UCSD-AML1 (cell line): ENCODE measurements at regions not wholly inside any gene's neighbourhood (a gene's known extent, or its start where the extent isn't known, plus 50 kb on each side); places are given as distances from the start of the nearest gene placed in this dataset.

Experiments
- DNase-seq: peaks from one replicate; lab custom pipeline; 2025; ENCODE audit not compliant: unreplicated experiment; lab: John Stamatoyannopoulos, UW

DNA sequence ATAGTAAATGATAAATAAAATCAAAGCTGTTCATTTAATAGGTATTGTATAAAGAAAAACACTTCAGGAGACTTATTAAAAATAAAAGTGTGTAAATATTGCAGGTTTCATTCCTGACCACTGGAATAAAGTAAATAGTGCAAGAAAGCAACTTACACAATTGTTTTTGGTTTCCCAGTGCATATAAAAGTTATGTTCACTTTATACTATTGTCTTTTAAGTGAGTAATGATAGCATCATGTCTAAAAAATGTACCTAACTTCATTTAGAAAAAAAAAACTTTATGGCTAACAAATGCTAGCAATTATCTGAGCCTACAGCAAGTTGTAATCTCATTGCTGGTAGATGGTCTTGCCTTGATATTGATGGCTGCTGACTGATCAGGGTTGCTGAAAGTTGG is 726.6 kb upstream of the POU3F2 start:
- no peak for DNase-seq

GRCh38 chr6:98116455-98116854 is 717.9 kb upstream of the POU3F2 start:
- no peak for DNase-seq

GRCh38 chr6:98117068-98117467 is 717.3 kb upstream of the POU3F2 start:
- DNase-seq = no peak

DNA sequence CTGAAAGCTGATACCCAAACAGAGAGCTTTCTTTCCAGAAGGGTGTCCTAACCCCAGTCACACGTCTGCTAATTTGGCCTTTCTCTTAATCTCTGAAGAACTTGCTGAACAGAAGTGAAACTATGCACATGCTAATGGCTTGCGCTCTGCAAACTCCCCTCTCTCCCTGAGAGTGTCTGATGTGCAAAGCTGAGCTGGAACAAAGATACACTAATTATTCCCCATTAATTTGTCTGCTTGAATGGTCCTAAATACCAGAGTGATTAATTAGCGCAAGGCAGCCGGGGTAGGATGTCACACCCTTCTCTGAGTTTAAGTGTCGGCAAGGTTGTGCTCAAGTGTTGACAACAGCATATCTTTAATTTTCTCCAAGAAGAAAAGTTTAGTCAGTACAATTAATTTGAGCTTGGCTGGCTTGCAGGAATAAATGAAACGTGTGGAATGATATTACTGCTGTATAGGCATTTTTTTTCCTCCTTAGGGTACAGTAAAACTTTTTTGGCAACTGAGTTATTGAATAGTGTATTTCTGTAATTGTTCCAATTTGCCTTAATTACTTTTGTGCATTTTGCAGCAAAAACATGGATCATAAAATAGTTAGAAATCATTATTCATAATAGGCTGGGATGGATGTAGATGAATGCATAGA is 715.9 kb upstream of the POU3F2 start:
- no peak for DNase-seq

DNA sequence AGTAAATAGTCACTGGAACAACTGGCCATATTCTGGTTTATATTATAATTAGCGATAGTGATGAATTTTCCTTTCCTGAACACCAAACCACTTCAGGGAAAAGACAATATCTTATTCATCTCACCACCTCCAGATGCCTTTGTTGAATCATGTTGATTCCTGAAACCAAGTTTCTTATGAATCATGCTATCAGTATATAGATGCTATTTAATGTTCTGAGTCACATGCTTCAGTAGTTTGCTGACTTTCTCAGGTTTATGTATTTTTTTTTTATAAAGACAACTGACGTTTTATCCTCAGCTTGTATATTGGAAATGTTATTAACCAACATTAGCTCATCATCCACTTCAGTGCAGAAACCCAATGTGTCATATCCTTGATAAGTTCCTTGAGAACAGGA is 710.2 kb upstream of the POU3F2 start:
- no peak for DNase-seq

DNA sequence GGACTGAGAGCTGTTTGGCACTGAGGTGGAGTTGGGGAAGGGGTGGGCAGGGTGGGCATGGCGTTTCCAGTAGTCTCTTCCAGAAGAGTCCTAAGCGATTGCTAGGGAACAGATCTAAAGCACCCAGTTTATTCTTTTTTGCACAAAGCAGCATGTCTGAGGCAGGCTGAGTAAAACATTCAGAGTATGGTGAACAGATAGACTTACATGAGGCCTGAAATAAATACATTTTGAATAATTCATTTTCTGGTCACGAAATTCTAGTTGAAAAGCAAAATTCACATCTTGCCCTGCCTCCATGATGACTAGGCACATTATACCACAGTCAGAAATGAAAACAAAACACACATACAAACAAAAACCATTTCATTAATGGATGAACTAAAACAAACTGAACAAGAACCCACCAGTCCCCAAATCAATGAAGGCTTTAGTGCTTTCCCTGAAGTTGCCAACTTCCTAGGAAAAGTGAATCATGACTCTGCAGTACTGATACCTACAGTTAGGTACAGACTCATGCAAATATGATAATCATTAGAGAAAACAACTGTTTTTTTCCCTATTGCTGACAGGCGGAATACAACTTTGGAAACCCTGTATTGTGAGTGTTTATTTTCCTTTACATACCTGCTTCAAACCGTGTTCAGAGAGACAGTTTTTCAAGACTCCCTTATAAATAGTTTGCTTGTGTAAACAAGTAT is 702.9 kb upstream of the POU3F2 start:
- DNase-seq = no peak

DNA sequence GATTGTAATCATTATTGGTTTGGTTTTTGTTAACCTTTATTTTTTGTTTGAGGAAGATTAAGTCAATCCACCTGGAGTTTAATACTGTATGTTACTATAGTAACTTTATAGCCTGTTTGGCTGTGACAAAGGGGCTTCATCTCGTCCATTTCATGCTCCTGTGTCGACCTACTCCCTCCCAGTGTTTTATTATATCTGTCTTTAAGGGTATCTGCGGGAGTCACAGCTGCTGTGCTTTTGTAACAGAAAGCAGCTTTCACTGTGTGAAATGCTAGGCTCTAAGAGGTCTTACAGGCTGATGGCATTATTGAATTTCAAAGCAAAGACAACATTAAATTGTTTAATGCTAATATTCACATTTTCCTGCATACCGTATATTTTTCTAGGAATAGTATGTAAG is 698.0 kb upstream of the POU3F2 start:
- no peak for DNase-seq

DNA sequence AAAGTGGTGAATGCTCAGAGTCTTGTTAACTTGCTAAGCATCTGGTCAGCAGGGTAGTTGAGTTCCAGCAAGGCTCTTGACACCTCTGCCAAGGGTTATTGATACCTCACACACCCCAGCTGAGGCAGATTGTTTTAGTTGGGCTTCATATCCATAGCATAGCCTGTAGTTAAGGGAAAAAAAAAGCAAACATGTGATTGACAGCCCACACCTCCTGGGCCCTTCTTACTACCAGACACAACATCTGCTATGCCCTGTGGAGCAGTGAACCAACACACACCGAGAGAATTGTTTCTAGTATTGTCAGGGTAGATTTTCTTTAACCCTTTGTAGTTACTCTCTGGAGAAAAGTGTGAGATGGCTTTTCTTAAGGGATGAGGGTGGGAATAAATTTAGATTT is 697.0 kb upstream of the POU3F2 start:
- no peak for DNase-seq

DNA sequence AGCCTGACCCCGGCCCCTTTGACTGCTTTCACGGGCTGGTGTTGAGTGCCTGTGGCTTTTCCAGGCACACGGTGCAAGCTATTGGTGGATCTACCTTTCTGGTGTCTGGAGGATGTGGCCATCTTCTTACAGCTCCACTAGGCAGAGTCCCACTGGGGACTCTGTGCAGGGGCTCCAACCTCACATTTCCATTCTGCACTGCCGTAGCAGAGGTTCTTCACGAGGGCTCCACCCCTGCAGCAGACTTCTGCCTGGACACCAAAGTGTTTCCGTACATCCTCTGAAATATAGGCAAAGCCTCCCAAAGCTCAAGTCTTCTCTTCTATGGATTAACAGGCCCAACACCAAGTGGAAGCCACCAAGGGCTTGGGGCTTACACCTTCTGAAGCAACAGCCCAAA is 691.5 kb upstream of the POU3F2 start:
- no peak for DNase-seq

DNA sequence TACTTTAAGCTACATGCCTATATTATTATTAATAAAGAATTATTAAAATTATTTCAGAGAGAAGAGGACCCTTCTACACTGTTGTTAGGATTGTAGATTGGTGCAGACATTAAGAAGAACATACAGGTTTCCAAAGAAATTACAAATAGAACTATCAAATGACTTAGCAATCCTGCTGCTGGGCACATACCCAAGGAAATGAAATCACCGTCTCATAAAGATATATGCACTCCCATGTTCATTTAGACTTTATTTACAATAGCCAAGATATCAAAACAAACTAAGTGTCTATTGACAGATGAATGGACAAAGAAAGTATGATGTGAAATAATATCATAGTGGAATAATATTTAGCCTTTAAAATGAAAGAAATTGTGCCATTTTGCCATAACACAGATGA is 687.7 kb upstream of the POU3F2 start:
- no peak for DNase-seq

DNA sequence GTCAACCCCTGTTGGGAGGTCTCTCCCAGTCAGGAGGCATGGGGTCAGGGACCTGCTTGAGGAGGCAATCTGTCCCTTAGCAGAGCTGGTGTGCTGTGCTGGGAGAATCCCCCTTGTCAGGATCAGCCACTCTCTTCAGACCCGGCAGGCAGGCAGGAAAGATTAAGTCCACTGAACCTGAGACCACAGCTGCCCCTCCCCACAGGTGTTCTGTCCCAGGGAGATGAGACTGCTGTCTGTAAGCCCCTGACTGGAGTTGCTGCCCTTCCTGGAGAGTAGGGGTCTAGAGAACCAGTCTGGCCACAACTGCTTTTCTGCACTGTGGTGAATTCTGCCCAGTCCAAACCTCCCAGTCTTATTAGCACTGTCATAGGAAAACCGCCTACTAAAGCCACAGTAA is 677.8 kb upstream of the POU3F2 start:
- DNase-seq = no peak

GRCh38 chr6:98179606-98180005 is 654.8 kb upstream of the POU3F2 start:
- DNase-seq = no peak

- no peak for DNase-seq
Observed at GRCh38 chr6:98200084-98200483, 634.3 kb upstream of the POU3F2 start.

DNA sequence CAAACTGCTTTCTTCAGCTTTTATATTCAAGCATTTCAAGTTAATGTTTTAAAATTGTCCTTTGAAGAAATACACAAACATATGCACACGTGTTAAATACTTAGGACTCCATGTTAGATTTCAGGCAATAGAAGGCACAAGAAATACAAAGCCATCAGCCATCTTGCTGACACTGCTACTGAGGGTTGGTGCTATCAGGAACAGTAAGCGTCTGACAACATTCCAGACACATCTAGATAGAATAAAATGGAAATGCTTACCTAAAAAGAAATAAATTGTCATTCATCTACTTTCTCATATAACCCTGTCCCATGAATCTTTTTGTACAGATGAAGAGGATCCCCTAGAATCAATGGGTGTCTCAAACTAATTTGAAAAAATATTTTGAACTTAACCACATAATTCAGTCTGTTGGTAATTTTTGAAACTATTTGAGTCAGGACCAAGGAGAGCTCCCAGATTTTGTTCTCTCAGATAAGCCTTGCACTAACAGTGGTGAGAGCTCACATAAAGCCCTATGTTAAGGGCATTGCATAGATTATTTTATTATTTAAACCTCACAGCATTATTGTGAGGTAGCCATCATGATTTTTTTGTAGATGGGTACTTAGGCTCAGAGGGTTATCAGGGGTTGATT is 631.1 kb upstream of the POU3F2 start:
- no peak for DNase-seq

DNA sequence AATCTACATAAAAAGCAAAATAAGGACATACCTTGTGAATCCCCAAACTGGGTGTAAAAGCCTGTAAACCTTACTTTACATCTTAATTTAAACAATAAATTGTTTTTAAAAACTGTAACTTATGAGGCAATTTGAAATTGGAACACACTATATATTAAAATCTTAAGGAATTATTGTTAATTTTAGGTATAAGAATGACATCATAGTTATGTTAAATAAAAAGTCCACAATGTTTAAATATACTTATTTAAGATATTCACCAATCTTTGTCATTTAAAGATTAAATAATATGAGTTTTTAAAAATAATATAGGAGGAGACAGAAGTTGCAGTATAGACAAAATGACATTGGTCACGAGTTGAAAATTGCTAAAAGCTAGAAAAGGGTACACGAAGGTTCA is 621.9 kb upstream of the POU3F2 start:
- no peak for DNase-seq

- no peak for DNase-seq
Observed at GRCh38 chr6:98215531-98215930, 618.8 kb upstream of the POU3F2 start.

- no peak for DNase-seq
Observed at GRCh38 chr6:98230250-98230649, 604.1 kb upstream of the POU3F2 start.

DNA sequence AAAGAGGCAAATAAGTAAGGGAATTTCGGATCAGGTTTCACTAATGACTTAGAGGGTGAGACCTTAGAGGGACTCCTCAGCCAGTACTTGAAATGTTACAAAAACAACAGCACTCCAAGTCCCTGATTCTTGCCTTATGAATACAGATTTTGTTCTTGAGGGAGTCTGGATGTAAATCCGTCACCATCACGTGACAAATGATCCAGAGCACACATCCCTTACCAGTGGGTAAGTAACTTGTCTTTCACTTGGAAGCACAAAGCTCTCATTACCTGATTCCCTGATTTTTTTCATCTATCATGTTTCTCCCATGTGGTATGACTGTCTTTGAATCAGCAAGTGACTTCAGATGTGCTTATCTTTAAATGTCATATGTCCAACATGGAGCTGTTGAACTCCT is 595.3 kb upstream of the POU3F2 start:
- no peak for DNase-seq

- DNase-seq = no peak
Observed at GRCh38 chr6:98241630-98242029, 592.7 kb upstream of the POU3F2 start.

- DNase-seq = no peak
Observed at GRCh38 chr6:98254624-98255023, 579.8 kb upstream of the POU3F2 start.

GRCh38 chr6:98260382-98260781 is 574.0 kb upstream of the POU3F2 start:
- DNase-seq = no peak

- DNase-seq = no peak
Observed at GRCh38 chr6:98272060-98272459, 562.3 kb upstream of the POU3F2 start.

DNA sequence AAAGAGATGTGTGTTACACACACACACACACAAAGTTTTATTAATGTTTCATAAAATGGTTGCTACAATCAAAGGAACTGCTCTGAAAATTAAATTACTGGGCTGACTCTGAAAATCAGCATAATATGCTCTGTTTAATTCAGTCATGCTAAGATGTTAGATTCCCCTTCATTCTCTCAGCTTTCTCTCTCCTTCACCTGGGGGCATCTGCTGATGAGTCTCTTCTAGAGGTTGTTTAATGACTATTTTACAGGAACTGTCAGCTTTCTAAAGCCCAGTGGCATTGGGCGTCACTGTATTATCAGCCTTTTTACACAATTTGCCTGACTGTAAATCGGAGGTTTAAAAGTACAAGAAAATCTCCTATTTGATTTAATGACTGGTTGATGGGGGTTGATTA is 559.7 kb upstream of the POU3F2 start:
- DNase-seq = no peak
